IMR-90 (cell line): ENCODE measurements at regions not wholly inside any gene's neighbourhood (a gene's known extent, or its start where the extent isn't known, plus 50 kb on each side); places are given as distances from the start of the nearest gene placed in this dataset.

ENCODE experiments used
- CHD1 ChIP-seq: IDR thresholded peaks from 2 replicates; pipeline ENCODE4 v1.6.1; 2012; ENCODE audit warnings: low read depth, low read length, improper control_type of control experiment
- MXI1 ChIP-seq: IDR thresholded peaks from 2 replicates; pipeline ENCODE4 v1.6.1; 2012; ENCODE audit warnings: low read depth, mild to moderate bottlenecking, low read length, moderate library complexity, borderline replicate concordance
- RCOR1 ChIP-seq: IDR thresholded peaks from 2 replicates; pipeline ENCODE4 v1.6.1; 2012; ENCODE audit warnings: mild to moderate bottlenecking, low read length, improper control_type of control experiment; ENCODE audit not compliant: insufficient replicate concordance
- RFX5 ChIP-seq: IDR thresholded peaks from 2 replicates; pipeline ENCODE4 v1.8.0; 2012; ENCODE audit warnings: low read depth, mild to moderate bottlenecking, low read length, moderate library complexity

- TF ChIP-seq MXI1 (no peak), RFX5 (no peak), CHD1 (no peak), RCOR1 (no peak)
Observed at GRCh38 chr2:235325151-235325550, 168.7 kb upstream of the AGAP1 start.
